GM18873 (cell line): ENCODE measurements at regions not wholly inside any gene's neighbourhood (a gene's known extent, or its start where the extent isn't known, plus 50 kb on each side); places are given as distances from the start of the nearest gene placed in this dataset.

Source experiments
- ATAC-seq: cut with Tn5 transposase; IDR thresholded peaks from one replicate; pipeline ENCODE4 v1.9.1; 2021; ENCODE audit warnings: mild to moderate bottlenecking, moderate library complexity, moderate number of reproducible peaks; ENCODE audit not compliant: unreplicated experiment, low FRiP score

- ATAC-seq: no peak
Observed at GRCh38 chr2:64393383-64394010, 60.5 kb upstream of the LGALSL start.

- ATAC-seq: no peak
Observed at GRCh38 chr2:64394153-64394552, 59.8 kb upstream of the LGALSL start.

DNA sequence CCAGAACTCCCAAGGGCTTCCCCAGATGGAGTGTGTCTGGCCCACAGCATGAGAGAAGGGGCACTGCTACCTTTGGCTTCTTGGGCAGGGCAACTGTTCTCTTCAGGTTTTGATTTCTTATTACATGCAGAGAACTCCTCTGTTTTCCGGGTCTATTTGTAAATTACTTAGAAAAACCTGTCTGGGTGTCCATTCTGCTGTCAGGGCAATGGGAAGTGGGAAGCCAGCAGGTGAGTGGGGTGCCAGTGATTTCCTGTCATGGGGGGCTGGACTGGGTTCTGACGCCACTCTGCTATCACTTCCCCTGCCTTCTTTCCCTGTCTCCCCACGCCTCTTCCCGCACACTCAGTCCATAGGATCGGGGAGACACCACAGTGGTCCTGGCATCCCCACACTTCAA, 58.0 kb upstream of the LGALSL start:
- no peak for ATAC-seq

- no peak for ATAC-seq
Observed at GRCh38 chr2:64396551-64396950, 57.4 kb upstream of the LGALSL start.

- ATAC-seq: no peak
Observed at GRCh38 chr2:64398516-64399129, 55.3 kb upstream of the LGALSL start.

DNA sequence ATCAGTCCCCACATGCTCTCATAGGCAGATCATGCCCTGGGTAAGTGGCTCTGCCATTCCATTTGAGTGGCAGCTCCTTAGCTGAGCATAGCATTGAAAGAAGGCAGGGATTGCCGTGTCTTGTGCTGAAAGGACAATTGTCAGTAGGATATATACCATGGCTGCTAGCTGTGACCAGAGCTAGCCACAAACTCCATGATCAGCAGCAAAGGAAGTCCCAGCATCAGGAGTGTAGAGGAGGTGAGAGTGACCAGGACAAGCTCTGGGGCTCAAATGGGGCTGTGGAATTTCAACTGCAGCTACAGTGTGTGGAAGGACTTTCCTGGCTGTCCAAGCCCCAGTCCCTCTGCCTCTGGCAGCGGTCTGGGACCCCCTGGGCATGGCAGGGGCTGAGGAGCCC, 54.4 kb upstream of the LGALSL start:
- ATAC-seq: no peak

DNA sequence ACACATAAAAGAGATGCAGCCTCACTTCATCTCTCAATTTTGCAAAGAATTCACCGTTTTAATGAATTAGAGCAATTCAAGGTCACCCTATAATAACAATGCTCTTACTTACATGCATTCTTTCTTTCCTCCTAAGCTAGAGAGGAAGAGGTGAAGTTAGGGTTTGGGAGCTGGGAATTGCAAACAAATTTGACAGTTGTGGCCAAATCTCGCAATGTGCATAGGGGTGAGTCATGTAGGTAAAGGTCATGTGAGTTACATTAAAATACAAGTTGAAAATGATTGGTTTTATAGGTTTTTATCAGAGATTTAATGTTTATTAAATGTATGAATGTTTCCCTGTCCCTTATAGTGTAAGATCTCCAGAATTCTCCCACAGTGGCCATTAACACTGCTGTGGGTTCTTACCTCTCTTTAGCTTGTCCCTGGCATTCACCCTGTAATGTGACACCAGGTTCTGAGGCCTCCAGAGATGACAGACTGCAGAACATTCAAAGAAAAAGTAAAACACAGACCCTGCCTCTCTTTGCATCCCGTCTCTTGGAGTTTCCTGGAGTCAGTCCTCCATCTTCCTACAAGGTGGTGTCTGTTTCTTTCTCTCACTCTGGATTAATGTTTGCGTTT, 53.7 kb upstream of the LGALSL start:
- ATAC-seq: no peak

DNA sequence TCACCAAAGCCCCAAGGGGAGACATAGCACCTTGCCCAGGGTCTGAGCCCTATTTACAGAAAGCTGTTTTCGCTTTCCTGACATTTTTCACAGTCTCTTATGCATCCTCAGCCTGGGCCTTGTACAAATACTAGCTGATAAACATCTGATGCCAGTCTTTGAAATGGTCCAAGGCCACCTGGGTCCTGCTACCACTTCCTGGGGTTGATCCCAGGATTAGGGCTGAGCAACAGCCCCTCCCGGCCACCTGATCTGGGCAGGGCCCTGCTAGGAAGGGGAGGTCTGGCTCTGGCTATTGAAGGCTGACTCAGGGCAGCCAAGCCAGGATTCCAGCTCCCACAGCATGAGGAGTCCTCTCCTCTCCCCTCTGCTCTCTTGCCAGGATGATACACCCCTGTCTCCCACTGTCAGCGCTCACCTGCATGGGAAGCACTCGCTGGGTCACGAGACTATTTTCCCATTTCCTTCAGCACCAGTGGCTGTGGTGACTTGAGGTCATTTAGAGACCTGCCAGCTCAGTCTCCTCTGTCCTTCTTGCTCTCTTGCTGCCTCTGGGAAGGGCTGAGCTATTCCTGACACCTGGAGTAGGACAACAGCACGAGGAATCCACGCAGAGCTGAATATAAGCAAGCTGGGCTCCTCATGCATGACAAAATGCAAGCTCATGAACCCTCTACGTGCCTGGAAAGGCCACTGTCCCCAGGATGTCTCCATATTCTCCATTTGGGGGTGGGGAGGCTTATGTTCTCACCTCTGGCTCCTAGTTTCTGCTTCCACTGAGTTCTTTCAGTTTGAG, 53.0 kb upstream of the LGALSL start:
- ATAC-seq: no peak

GRCh38 chr2:64401529-64401880, 52.5 kb upstream of the LGALSL start:
- ATAC-seq: no peak

- no peak for ATAC-seq
Observed at GRCh38 chr2:64402876-64403275, 51.1 kb upstream of the LGALSL start.

- no peak for ATAC-seq
Observed at GRCh38 chr2:64403426-64403825, 50.5 kb upstream of the LGALSL start.

- ATAC-seq: no peak
Observed at GRCh38 chr2:64404002-64404731, 49.8 kb upstream of the LGALSL start.
